ENCODE measurements at regions not wholly inside any gene's neighbourhood (a gene's known extent, or its start where the extent isn't known, plus 50 kb on each side); places are given as distances from the start of the nearest gene placed in this dataset.

- no peak overlapping the region for H3K27ac ChIP-seq (ENCODE audit: low read depth, low read length)
- intact Hi-C loops (cut with micrococcal nuclease): no loop called here
- POLR2A ChIA-PET: no interaction called here
- H3K9me3 Mint-ChIP-seq: peaks cover 0 to 11% (median 0%) of the 10 kb centered on the region in 11 donors
- peaks cover 0 to 12% (median 0%) of the 10 kb centered on the region in 7 donors for H3K4me1 Mint-ChIP-seq
- H3K27me3 ChIP-seq (ENCODE audit: control insufficient read depth in 2 of 2, insufficient read depth in 2 of 2, low read length in 2 of 2): no peaks in the 10 kb centered on the region
- no peaks in the 10 kb centered on the region for H3K4me1 ChIP-seq (ENCODE audit: control insufficient read depth in 2 of 2, insufficient read depth in 2 of 2, low read length in 2 of 2)
- no peak overlapping the region for H3K4me3 Mint-ChIP-seq
- no peaks in the 10 kb centered on the region for H3K9me3 ChIP-seq (ENCODE audit: control insufficient read depth in 2 of 3, low read length in 3 of 3)
- ATAC-seq: no peak
- DNase-seq: no peak
- H3K27me3 Mint-ChIP-seq: peaks cover 0 to 11% (median 0%) of the 10 kb centered on the region in 5 donors
- no peaks in the 10 kb centered on the region for H3K36me3 ChIP-seq (ENCODE audit: control insufficient read depth in 2 of 3, insufficient read depth in 3 of 3, low read length in 3 of 3)
- no peak overlapping the region for H3K4me3 ChIP-seq (ENCODE audit: low read length)
- H3K27ac Mint-ChIP-seq: no peak overlapping the region
- peaks cover 0 to 7% (median 0%) of the 10 kb centered on the region in 5 donors for H3K36me3 Mint-ChIP-seq
- CTCF ChIA-PET: interaction anchor here (1.3 kb wide), 1 partner anchor 48 kb away, joined by 5 read pairs; no protein-coding TSS in a partner anchor
Observed at GRCh38 chr17:73694491-73694890, 50.2 kb upstream of the SDK2 start.

- H3K4me3 Mint-ChIP-seq: no peak overlapping the region
- Histone ChIP-seq H3K4me3 (ENCODE audit: low read length) (no peak overlapping the region), H3K27me3 (ENCODE audit: control insufficient read depth in 2 of 2, insufficient read depth in 2 of 2, low read length in 2 of 2) (no peaks in the 10 kb centered on the region), H3K4me1 (ENCODE audit: control insufficient read depth in 2 of 2, insufficient read depth in 2 of 2, low read length in 2 of 2) (no peaks in the 10 kb centered on the region), H3K9me3 (ENCODE audit: control insufficient read depth in 2 of 3, low read length in 3 of 3) (no peaks in the 10 kb centered on the region), H3K27ac (ENCODE audit: low read depth, low read length) (no peak overlapping the region), H3K36me3 (ENCODE audit: control insufficient read depth in 2 of 3, insufficient read depth in 3 of 3, low read length in 3 of 3) (no peaks in the 10 kb centered on the region)
- peaks cover 0 to 12% (median 0%) of the 10 kb centered on the region in 7 donors for H3K4me1 Mint-ChIP-seq
- ChIA-PET POLR2A (no interaction called here), CTCF (interaction anchor here (1.3 kb wide), 1 partner anchor 48 kb away, joined by 5 read pairs; no protein-coding TSS in a partner anchor)
- H3K9me3 Mint-ChIP-seq: peaks cover 0 to 11% (median 0%) of the 10 kb centered on the region in 11 donors
- ATAC-seq (peak; percentile 42), DNase-seq (no peak)
- H3K27ac Mint-ChIP-seq: no peak overlapping the region
- intact Hi-C loops (cut with micrococcal nuclease): no loop called here
- H3K27me3 Mint-ChIP-seq: peaks cover 0 to 11% (median 0%) of the 10 kb centered on the region in 5 donors
- peaks cover 0 to 7% (median 0%) of the 10 kb centered on the region in 5 donors for H3K36me3 Mint-ChIP-seq
Observed at GRCh38 chr17:73695035-73695738, 50.9 kb upstream of the SDK2 start.

- Mint-ChIP-seq H3K27ac (no peak overlapping the region), H3K27me3 (peaks cover 0 to 9% (median 0%) of the 10 kb centered on the region in 5 donors), H3K4me3 (no peak overlapping the region), H3K4me1 (peaks cover 0 to 12% (median 0%) of the 10 kb centered on the region in 7 donors), H3K36me3 (peaks cover 0 to 7% (median 0%) of the 10 kb centered on the region in 5 donors), H3K9me3 (peaks cover 0 to 11% (median 0%) of the 10 kb centered on the region in 11 donors)
- intact Hi-C loops (cut with micrococcal nuclease): no loop called here
- ChIA-PET CTCF (no interaction called here), POLR2A (no interaction called here)
- no peak for DNase-seq
- no peak for ATAC-seq
- no peak overlapping the region for H3K27ac ChIP-seq (ENCODE audit: low read depth, low read length)
- no peaks in the 10 kb centered on the region for H3K27me3 ChIP-seq (ENCODE audit: control insufficient read depth in 2 of 2, insufficient read depth in 2 of 2, low read length in 2 of 2)
- no peaks in the 10 kb centered on the region for H3K9me3 ChIP-seq (ENCODE audit: control insufficient read depth in 2 of 3, low read length in 3 of 3)
- no peaks in the 10 kb centered on the region for H3K4me1 ChIP-seq (ENCODE audit: control insufficient read depth in 2 of 2, insufficient read depth in 2 of 2, low read length in 2 of 2)
- H3K4me3 ChIP-seq (ENCODE audit: low read length): no peak overlapping the region
- H3K36me3 ChIP-seq (ENCODE audit: control insufficient read depth in 2 of 3, insufficient read depth in 3 of 3, low read length in 3 of 3): no peaks in the 10 kb centered on the region
Observed at GRCh38 chr17:73696251-73696650, 52.0 kb upstream of the SDK2 start.

- DNase-seq (no peak), ATAC-seq (no peak)
- H3K4me1 ChIP-seq (ENCODE audit: control insufficient read depth in 2 of 2, insufficient read depth in 2 of 2, low read length in 2 of 2): no peaks in the 10 kb centered on the region
- ChIA-PET POLR2A (no interaction called here), CTCF (no interaction called here)
- no peaks in the 10 kb centered on the region for H3K27me3 ChIP-seq (ENCODE audit: control insufficient read depth in 2 of 2, insufficient read depth in 2 of 2, low read length in 2 of 2)
- peaks cover 0 to 11% (median 0%) of the 10 kb centered on the region in 11 donors for H3K9me3 Mint-ChIP-seq
- intact Hi-C loops (cut with micrococcal nuclease): no loop called here
- no peak overlapping the region for H3K4me3 ChIP-seq (ENCODE audit: low read length)
- peaks cover 0 to 7% (median 0%) of the 10 kb centered on the region in 5 donors for H3K36me3 Mint-ChIP-seq
- H3K27ac ChIP-seq (ENCODE audit: low read depth, low read length): no peak overlapping the region
- no peak overlapping the region for H3K4me3 Mint-ChIP-seq
- H3K9me3 ChIP-seq (ENCODE audit: control insufficient read depth in 2 of 3, low read length in 3 of 3): no peaks in the 10 kb centered on the region
- H3K27ac Mint-ChIP-seq: no peak overlapping the region
- H3K36me3 ChIP-seq (ENCODE audit: control insufficient read depth in 2 of 3, insufficient read depth in 3 of 3, low read length in 3 of 3): no peaks in the 10 kb centered on the region
- H3K27me3 Mint-ChIP-seq: peaks cover 0 to 8% (median 0%) of the 10 kb centered on the region in 5 donors
- peaks cover 0 to 17% (median 0%) of the 10 kb centered on the region in 7 donors for H3K4me1 Mint-ChIP-seq
Observed at GRCh38 chr17:73697872-73698271, 53.6 kb upstream of the SDK2 start.

- Histone ChIP-seq H3K27ac (ENCODE audit: low read depth, low read length) (no peak overlapping the region), H3K36me3 (ENCODE audit: control insufficient read depth in 2 of 3, insufficient read depth in 3 of 3, low read length in 3 of 3) (no peaks in the 10 kb centered on the region), H3K27me3 (ENCODE audit: control insufficient read depth in 2 of 2, insufficient read depth in 2 of 2, low read length in 2 of 2) (no peaks in the 10 kb centered on the region), H3K4me1 (ENCODE audit: control insufficient read depth in 2 of 2, insufficient read depth in 2 of 2, low read length in 2 of 2) (no peaks in the 10 kb centered on the region), H3K9me3 (ENCODE audit: control insufficient read depth in 2 of 3, low read length in 3 of 3) (no peaks in the 10 kb centered on the region), H3K4me3 (ENCODE audit: low read length) (no peak overlapping the region)
- ChIA-PET POLR2A (interaction anchor here (0.8 to 1.0 kb wide), 2 partner anchors 13 to 53 kb away, joined by 3 read pairs; no protein-coding TSS in a partner anchor), CTCF (no interaction called here)
- Mint-ChIP-seq H3K9me3 (peaks cover 0 to 11% (median 0%) of the 10 kb centered on the region in 11 donors), H3K4me3 (no peak overlapping the region), H3K27ac (no peak overlapping the region), H3K36me3 (peaks cover 0 to 5% (median 0%) of the 10 kb centered on the region in 5 donors), H3K4me1 (peaks cover 0 to 17% (median 0%) of the 10 kb centered on the region in 7 donors), H3K27me3 (peaks cover 0 to 8% (median 0%) of the 10 kb centered on the region in 5 donors)
- intact Hi-C loops (cut with micrococcal nuclease): no loop called here
- ATAC-seq: no peak
- no peak for DNase-seq
Observed at GRCh38 chr17:73698966-73699365, 54.7 kb upstream of the SDK2 start.

- peaks cover 0 to 11% (median 5%) of the 10 kb centered on the region in 5 donors for H3K27me3 Mint-ChIP-seq
- Histone ChIP-seq H3K9me3 (ENCODE audit: control insufficient read depth in 2 of 3, low read length in 3 of 3) (no peaks in the 10 kb centered on the region), H3K27ac (ENCODE audit: low read depth, low read length) (no peak overlapping the region), H3K4me1 (ENCODE audit: control insufficient read depth in 2 of 2, insufficient read depth in 2 of 2, low read length in 2 of 2) (no peaks in the 10 kb centered on the region), H3K4me3 (ENCODE audit: low read length) (no peak overlapping the region), H3K36me3 (ENCODE audit: control insufficient read depth in 2 of 3, insufficient read depth in 3 of 3, low read length in 3 of 3) (no peaks in the 10 kb centered on the region), H3K27me3 (ENCODE audit: control insufficient read depth in 2 of 2, insufficient read depth in 2 of 2, low read length in 2 of 2) (no peaks in the 10 kb centered on the region)
- peaks cover 0 to 5% (median 0%) of the 10 kb centered on the region in 7 donors for H3K4me1 Mint-ChIP-seq
- ChIA-PET POLR2A (interaction anchor here (0.7 to 1.0 kb wide), 3 partner anchors 12 to 994 kb away, joined by 3 to 4 read pairs (median 4); no protein-coding TSS in a partner anchor), CTCF (interaction anchor here (0.7 kb wide), 1 partner anchor 147 kb away, joined by 3 read pairs; no protein-coding TSS in a partner anchor)
- ATAC-seq: no peak
- intact Hi-C loops (cut with micrococcal nuclease): no loop called here
- H3K36me3 Mint-ChIP-seq: no peaks in the 10 kb centered on the region
- H3K9me3 Mint-ChIP-seq: peaks cover 0 to under 1% (median 0%) of the 10 kb centered on the region in 11 donors
- H3K27ac Mint-ChIP-seq: peak overlapping the region in 1 of 9 donors; percentile 56
- H3K4me3 Mint-ChIP-seq: no peak overlapping the region
- DNase-seq: no peak
Observed at GRCh38 chr17:73701701-73702100, 57.5 kb upstream of the SDK2 start.
